ENCODE measurements at regions not wholly inside any gene's neighbourhood (a gene's known extent, or its start where the extent isn't known, plus 50 kb on each side); places are given as distances from the start of the nearest gene placed in this dataset.
"Not testable (repeated sequence)": the region's sequence is repeated elsewhere in the genome, so short reads cannot be mapped to it uniquely, and the experiment has no call there.

DNA sequence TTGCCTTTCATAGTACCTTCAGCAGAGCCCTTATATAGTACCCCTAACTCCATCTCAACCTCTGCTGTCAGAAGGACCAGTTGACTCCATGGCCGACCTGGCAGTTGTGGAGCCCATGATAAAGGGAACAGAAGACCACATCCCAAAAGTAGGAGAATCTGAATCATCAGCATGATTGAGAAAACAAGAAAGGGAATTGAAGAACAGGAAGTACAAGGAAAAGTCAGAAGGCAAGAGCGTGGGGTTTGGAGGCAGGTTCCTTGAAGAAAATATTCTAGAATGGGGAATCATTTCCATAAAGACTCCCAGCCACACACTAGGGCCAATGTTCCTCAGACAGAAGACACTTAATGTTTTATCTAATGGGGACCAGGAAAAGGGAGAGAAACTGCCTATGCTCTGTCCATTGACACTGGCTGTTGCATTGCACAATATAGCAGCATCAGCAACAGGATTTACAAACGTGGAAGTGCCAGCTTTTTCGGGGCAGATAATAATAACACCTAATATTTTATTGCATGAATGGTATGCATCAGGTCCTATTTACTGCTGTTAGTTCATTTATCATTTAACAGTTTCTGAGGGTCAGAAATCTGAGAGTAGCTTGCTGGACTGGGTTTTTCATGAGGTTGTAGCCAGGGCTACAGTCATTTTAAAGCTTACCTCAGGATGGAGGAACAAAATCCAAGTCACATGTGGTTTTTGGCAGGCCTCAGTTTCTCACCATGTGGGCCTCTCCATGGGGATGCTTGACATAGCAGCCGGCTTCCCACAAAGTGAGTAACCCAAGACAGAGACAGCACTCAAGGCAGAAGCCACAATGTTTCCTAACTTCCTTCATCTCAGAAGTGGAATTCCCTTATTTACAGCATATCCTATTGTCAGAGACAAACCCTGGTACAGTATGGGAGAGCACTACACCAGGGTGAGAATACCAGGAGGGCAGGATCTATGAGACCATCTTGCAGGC lies 483.4 kb downstream of the PLPP3 start:
- Mint-ChIP-seq H3K4me3 (no peak overlapping the region), H3K4me1 (ENCODE audit: low read depth) (no peaks in the 10 kb centered on the region), H3K9me3 (no peaks in the 10 kb centered on the region), H3K36me3 (ENCODE audit: low read depth) (no peaks in the 10 kb centered on the region), H3K27ac (no peak overlapping the region), H3K27me3 (ENCODE audit: low read depth) (no peaks in the 10 kb centered on the region)

DNA sequence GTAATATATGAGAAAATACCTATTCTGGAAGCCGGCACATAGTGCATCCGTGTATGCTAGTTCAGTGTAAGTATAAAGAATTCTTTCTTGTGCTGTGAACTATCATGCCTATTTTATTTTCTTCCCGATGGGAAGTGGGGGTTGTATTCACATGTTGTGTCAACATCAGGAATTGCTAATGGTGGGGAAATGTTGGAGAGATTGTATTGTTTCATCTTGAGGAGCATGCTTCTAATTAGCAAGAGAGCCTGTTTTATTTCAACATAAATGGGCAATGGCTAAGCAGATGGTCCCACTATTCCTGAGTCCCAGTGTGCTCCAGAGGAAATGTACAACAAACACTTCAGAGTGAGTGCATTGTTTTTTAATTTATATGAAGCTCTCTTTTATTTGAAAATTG lies 485.2 kb downstream of the PLPP3 start:
- no peak overlapping the region for H3K4me3 Mint-ChIP-seq
- no peaks in the 10 kb centered on the region for H3K9me3 Mint-ChIP-seq
- no peaks in the 10 kb centered on the region for H3K4me1 Mint-ChIP-seq (ENCODE audit: low read depth)
- H3K27ac Mint-ChIP-seq = no peak overlapping the region
- H3K36me3 Mint-ChIP-seq (ENCODE audit: low read depth) = no peaks in the 10 kb centered on the region
- no peaks in the 10 kb centered on the region for H3K27me3 Mint-ChIP-seq (ENCODE audit: low read depth)

DNA sequence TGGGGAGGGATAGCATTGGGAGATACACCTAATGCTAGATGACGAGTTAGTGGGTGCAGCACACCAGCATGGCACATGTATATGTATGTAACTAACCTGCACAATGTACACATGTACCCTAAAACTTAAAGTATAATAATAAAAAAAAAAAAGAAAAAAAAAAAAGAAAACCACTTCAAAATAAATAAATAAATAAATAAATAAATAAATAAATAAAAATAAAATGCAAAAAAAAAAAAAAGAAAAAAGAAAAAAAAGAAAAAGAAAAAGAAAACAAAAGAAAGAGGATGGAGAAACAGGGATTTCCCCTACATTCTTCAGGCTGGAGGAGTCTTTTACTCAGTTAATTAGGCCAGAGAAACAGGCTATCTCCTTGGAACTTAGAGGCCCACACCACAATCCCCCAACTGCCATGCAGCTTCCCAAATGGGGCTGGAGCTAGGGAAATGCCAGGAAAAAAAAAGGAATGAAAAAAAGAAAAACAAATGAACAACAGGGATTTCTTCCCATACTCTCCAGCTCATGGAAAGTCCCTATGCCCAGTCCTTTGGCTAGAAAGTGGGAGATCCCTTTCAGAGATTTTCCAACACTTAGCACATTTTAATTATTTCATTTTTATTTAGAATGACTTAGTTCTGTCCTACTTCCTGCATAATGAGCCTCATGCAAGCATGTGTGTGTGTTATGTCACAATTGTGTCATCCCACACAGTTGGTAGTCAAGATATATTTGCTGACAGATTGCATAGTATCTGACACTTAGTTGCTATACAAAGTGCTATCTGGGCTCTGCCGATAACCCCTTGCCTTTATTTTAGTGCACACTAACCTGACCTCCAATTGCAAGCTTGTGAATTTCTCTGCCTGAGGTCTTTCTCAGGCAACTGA lies 486.4 kb downstream of the PLPP3 start:
- H3K27me3 Mint-ChIP-seq (ENCODE audit: low read depth) = no peaks in the 10 kb centered on the region
- H3K4me3 Mint-ChIP-seq = no peak overlapping the region
- no peaks in the 10 kb centered on the region for H3K4me1 Mint-ChIP-seq (ENCODE audit: low read depth)
- H3K27ac Mint-ChIP-seq = no peak overlapping the region
- H3K36me3 Mint-ChIP-seq (ENCODE audit: low read depth) = no peaks in the 10 kb centered on the region
- no peaks in the 10 kb centered on the region for H3K9me3 Mint-ChIP-seq

GRCh38 chr1:56089826-56090225 lies 489.5 kb downstream of the PLPP3 start:
- H3K4me3 Mint-ChIP-seq; H3K36me3 Mint-ChIP-seq (ENCODE audit: low read depth); H3K27ac Mint-ChIP-seq; H3K4me1 Mint-ChIP-seq (ENCODE audit: low read depth); H3K27me3 Mint-ChIP-seq (ENCODE audit: low read depth); H3K9me3 Mint-ChIP-seq: not testable (repeated sequence)

DNA sequence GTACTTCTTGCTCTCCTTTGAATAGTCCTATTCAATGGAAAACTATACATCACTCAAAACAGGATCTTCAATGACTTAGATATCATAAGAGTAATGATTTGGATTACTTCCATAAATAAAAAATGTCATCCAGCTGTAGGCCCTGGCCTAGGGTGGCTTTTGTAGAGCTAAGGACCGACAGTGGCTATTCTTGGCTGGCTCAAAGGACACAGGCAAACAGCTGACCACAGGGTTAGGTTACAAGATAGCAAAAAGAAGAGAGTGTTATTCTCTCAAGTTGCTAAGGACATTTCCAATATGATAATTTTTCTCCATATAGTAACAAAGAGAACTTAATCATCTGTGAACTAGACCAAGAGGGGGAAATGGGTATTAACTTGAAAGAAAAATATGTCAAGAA lies 495.1 kb downstream of the PLPP3 start:
- Mint-ChIP-seq H3K4me1 (ENCODE audit: low read depth) (no peaks in the 10 kb centered on the region), H3K27me3 (ENCODE audit: low read depth) (no peaks in the 10 kb centered on the region), H3K4me3 (no peak overlapping the region), H3K27ac (no peak overlapping the region), H3K9me3 (no peaks in the 10 kb centered on the region), H3K36me3 (ENCODE audit: low read depth) (no peaks in the 10 kb centered on the region)

- Mint-ChIP-seq H3K4me1 (ENCODE audit: low read depth) (no peaks in the 10 kb centered on the region), H3K36me3 (ENCODE audit: low read depth) (no peaks in the 10 kb centered on the region), H3K27ac (no peak overlapping the region), H3K27me3 (ENCODE audit: low read depth) (no peaks in the 10 kb centered on the region), H3K9me3 (no peaks in the 10 kb centered on the region), H3K4me3 (no peak overlapping the region)
Observed at GRCh38 chr1:56081736-56082135, 497.6 kb downstream of the PLPP3 start.

DNA sequence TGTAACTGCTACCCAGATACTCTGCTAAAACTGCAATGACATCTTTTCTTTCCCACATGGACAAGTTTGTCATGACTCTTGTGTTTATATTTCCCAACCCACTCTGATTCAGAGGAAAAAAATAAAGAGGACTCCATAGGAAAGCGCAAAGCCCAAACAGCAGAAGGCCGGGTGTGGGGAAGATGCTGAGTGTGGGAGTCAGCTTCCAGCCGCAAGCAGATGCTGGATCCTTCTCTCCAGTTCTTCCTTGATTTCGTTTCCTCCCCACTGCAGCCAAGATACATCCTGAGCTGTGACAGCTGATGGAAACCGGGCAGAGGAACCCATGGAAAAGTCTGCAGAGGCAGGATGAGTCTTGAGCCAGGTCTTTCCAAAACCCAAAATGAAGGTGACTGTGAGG lies 498.2 kb downstream of the PLPP3 start:
- H3K36me3 Mint-ChIP-seq (ENCODE audit: low read depth) = no peaks in the 10 kb centered on the region
- no peak overlapping the region for H3K4me3 Mint-ChIP-seq
- H3K4me1 Mint-ChIP-seq (ENCODE audit: low read depth) = no peaks in the 10 kb centered on the region
- no peaks in the 10 kb centered on the region for H3K27me3 Mint-ChIP-seq (ENCODE audit: low read depth)
- H3K9me3 Mint-ChIP-seq = no peaks in the 10 kb centered on the region
- no peak overlapping the region for H3K27ac Mint-ChIP-seq

GRCh38 chr1:56080123-56080522 lies 499.2 kb downstream of the PLPP3 start:
- Mint-ChIP-seq H3K4me1 (ENCODE audit: low read depth) (no peaks in the 10 kb centered on the region), H3K27ac (no peak overlapping the region), H3K4me3 (no peak overlapping the region), H3K9me3 (peaks cover 3% of the 10 kb centered on the region), H3K27me3 (ENCODE audit: low read depth) (no peaks in the 10 kb centered on the region), H3K36me3 (ENCODE audit: low read depth) (no peaks in the 10 kb centered on the region)

DNA sequence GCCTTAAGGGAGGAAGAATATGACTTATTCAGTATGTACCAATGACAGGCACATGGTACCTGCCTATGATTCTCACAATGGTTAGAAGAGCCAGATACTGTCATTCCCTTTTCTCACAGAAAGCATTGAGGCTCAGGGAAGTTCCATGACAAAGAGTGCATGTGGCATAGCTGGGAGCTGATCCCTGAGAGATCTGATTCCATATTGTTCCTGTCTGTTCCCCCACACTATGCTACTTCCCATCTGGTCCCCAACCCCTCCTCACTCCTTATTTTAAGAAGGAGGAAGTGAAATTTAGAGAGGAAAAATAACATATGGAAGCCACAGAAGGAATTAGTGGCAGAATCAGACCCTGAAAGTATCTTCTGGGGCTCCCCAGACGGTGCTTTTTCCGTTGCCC lies 500.0 kb downstream of the PLPP3 start:
- Mint-ChIP-seq H3K27ac (no peak overlapping the region), H3K9me3 (peaks cover 3% of the 10 kb centered on the region), H3K36me3 (ENCODE audit: low read depth) (no peaks in the 10 kb centered on the region), H3K4me3 (no peak overlapping the region), H3K4me1 (ENCODE audit: low read depth) (no peaks in the 10 kb centered on the region), H3K27me3 (ENCODE audit: low read depth) (no peaks in the 10 kb centered on the region)

DNA sequence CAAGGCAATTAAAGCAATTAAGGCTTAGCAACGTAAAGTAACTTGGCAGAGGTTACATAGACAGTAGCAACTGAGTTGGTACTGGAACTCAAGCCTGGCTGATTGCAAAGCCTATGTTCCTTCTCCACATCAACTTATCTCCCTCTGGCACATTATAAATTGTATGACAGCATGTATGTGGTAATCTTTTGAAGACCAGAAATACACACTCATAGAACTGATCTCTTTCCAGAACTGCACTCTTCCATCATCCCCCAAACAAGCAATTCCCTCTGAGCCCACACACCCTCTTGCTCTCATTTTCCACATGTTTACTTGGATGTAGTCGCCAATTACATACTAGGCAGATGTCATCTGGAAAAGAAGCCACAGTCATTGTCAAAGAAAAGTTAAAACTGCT lies 502.2 kb downstream of the PLPP3 start:
- Mint-ChIP-seq H3K9me3 (peaks cover 3% of the 10 kb centered on the region), H3K27ac (no peak overlapping the region), H3K4me3 (no peak overlapping the region), H3K4me1 (ENCODE audit: low read depth) (no peaks in the 10 kb centered on the region), H3K27me3 (ENCODE audit: low read depth) (no peaks in the 10 kb centered on the region), H3K36me3 (ENCODE audit: low read depth) (no peaks in the 10 kb centered on the region)

GRCh38 chr1:56074007-56074651 lies 505.2 kb downstream of the PLPP3 start:
- peaks cover 3% of the 10 kb centered on the region for H3K9me3 Mint-ChIP-seq
- H3K27ac Mint-ChIP-seq = no peak overlapping the region
- H3K4me1 Mint-ChIP-seq (ENCODE audit: low read depth) = no peaks in the 10 kb centered on the region
- no peak overlapping the region for H3K4me3 Mint-ChIP-seq
- no peaks in the 10 kb centered on the region for H3K27me3 Mint-ChIP-seq (ENCODE audit: low read depth)
- no peaks in the 10 kb centered on the region for H3K36me3 Mint-ChIP-seq (ENCODE audit: low read depth)

GRCh38 chr1:56073614-56074006 lies 505.8 kb downstream of the PLPP3 start:
- no peak overlapping the region for H3K4me3 Mint-ChIP-seq
- H3K4me1 Mint-ChIP-seq (ENCODE audit: low read depth) = no peaks in the 10 kb centered on the region
- no peaks in the 10 kb centered on the region for H3K36me3 Mint-ChIP-seq (ENCODE audit: low read depth)
- H3K27ac Mint-ChIP-seq = no peak overlapping the region
- H3K9me3 Mint-ChIP-seq = peaks cover 3% of the 10 kb centered on the region
- H3K27me3 Mint-ChIP-seq (ENCODE audit: low read depth) = no peaks in the 10 kb centered on the region

- Mint-ChIP-seq H3K27me3 (ENCODE audit: low read depth) (no peaks in the 10 kb centered on the region), H3K9me3 (peaks cover 3% of the 10 kb centered on the region), H3K36me3 (ENCODE audit: low read depth) (no peaks in the 10 kb centered on the region), H3K4me3 (no peak overlapping the region), H3K27ac (no peak overlapping the region), H3K4me1 (ENCODE audit: low read depth) (no peaks in the 10 kb centered on the region)
Observed at GRCh38 chr1:56073206-56073605, 506.2 kb downstream of the PLPP3 start.

DNA sequence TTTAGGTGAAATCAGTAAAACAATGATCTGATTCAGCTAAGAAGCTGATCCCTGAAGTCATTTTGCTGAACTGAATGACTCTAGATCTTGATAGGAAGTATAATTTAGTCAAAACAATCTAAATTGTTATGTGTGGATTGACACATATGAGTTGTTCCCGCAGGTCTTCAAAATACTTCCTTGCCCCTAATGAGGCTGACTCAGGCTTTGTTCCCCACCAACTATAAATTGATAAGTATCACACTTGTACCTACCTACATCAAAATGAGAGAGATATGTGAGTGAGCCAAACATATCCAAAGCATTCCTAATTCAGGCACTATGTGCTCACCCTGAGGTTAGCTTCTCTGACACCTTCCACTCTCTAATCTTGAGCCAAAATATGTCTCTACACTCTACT lies 507.1 kb downstream of the PLPP3 start:
- no peaks in the 10 kb centered on the region for H3K4me1 Mint-ChIP-seq (ENCODE audit: low read depth)
- H3K27me3 Mint-ChIP-seq (ENCODE audit: low read depth) = no peaks in the 10 kb centered on the region
- H3K36me3 Mint-ChIP-seq (ENCODE audit: low read depth) = no peaks in the 10 kb centered on the region
- no peak overlapping the region for H3K27ac Mint-ChIP-seq
- H3K4me3 Mint-ChIP-seq = no peak overlapping the region
- peaks cover 3% of the 10 kb centered on the region for H3K9me3 Mint-ChIP-seq

Data from T-helper 1 cell treated with Interleukin-12 subunit alpha and Interleukin-12 subunit beta and Interleukin-4 antibody, amounts not matched to agents 30 μg/mL and 1 μg/mL, for 36 hours (primary cell).